GM19351 (cell line): ENCODE measurements at regions not wholly inside any gene's neighbourhood (a gene's known extent, or its start where the extent isn't known, plus 50 kb on each side); places are given as distances from the start of the nearest gene placed in this dataset.

Experiments
- ATAC-seq: cut with Tn5 transposase; IDR thresholded peaks from one replicate; pipeline ENCODE4 v1.9.1; 2021; ENCODE audit warnings: mild to moderate bottlenecking, moderate library complexity; ENCODE audit not compliant: unreplicated experiment

DNA sequence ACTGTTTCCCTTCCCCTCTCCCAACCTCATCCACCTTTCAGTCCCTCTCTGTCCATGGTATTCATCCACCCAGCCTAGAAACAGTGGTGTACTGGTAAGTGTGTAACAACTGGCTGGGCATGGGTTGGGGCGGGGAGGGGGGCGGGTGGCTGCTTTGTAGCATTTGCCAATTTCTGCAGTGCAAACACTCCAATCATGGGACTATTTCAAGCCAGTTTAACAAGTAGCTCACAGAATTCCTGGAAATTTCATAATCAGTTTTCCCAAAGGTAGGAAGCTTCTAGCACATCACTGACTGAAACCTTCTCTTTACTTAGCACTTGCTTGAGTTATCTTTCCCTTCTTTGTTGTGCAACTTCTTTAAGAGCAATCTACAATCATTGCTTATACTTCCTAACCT lies 100.8 kb upstream of the WASF3 start:
- ATAC-seq = no peak

DNA sequence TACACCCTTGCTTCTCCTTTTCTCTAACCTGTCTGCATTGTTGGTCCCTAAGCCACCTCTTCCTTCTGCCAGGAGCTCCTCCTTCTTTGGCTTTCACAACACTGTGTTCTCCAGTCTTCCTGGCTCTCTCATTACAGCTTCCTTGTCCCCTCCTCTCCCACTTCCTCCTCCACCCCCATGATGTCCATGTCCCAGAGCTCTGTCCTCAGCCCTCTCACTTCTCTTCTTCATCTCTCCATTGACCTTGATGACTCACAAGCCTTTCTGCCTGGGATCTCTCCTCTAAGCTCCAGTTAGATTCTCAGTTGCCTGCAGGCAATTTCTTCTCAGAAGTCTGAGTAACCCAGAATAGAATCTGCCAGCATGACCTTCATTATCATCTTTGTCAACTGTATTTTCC lies 100.3 kb upstream of the WASF3 start:
- no peak for ATAC-seq

DNA sequence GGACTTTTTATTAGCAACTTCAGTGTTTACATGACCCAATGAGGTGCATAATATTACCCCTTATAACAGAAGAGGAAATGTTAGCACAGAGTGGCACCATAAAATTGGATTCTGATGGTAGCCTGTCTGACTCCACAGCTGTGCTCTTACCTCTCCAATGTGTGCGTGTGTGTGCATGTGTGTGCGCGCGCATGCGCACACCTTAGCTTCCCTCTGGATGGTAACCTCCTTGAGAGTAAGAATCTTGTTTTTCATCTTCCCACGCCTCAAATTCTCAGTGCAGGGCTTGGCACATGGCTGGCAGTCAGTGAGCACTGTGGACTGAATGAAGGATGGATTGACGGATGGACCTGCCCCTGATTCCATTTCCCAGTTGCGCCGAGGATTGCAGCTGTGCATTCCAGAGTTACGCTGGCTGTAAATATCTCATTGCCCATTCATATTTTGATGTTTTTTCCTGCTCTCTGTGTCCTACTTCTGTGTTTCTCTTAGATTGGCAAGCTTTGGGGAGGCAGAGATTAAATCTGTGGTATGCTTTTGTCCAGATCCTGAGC lies 99.2 kb upstream of the WASF3 start:
- no peak for ATAC-seq

DNA sequence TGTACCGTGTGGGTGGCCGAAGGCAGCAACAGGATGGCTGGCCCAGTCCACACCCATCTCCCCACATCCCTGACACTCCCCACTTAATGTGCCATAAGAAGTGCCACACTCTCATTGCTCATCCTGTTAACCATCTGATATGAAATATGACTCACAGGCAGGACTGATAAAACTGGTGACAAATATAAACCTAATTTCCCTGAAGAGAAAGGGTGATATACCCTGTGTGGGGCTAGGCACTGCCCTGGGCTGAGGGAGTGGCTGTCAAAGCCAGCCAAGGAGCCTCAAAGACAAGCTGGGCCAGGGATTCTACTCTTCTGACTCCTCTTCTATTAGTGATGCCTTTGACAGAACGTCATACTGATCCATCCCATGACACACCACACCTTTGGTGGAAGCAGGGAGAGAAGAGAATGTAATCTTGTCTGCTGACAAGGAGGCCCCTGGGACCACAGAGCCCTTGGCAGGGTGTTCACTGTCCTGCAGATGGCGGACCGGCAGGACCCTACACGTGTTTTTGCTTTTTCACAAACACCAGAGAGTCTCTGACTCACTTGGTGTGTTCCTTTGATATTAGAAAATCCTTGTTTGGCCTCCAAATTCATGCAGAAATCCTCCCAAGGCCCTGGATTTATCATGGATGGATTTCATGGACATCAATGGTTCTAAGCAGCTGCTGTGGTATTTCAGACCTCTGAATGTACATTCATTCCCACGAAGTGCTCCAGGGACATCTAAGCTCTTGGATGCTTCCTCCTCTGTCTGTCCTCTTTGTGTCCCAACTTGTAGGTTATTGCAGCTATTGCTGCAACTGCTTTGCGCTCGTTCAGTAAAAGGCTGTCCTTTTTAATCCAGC lies 98.0 kb upstream of the WASF3 start:
- ATAC-seq = no peak

DNA sequence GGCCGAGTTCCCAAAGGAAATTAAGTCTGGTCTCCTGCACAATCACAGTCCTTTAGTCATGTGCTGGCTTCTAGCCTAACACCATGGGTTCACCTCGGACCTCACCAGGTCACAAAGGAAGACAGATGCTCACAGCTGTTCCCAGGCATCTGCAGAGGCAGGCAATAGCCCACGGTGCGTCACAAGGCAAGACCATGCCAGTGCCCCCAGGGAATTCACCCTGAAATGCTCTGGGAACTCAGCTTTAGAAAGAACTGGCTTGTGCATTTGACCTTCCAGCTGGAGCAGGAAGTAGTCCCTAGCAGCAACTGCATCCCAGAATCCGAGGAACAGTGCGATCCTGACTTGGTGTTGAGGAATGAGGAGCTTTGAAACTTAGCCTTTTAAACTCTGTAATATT lies 96.8 kb upstream of the WASF3 start:
- no peak for ATAC-seq

DNA sequence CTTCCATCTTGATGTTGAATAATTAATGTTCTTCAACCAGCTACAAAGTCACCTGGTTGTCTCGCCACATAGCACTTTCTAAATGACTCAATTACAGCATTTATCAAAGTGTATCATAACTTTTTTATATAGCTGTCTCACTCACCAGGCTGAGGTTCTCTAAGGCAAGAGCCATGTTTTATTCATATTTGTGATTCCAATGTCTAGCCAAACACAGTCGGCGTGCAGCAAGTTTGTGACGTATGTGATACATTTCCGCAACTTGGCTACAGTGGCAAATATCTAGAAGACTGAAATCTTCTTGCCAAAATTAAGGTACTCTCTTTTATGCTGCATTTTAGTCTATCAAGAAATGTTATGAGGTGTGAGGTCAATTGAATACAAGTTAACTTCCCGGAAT lies 94.2 kb upstream of the WASF3 start:
- ATAC-seq = no peak

DNA sequence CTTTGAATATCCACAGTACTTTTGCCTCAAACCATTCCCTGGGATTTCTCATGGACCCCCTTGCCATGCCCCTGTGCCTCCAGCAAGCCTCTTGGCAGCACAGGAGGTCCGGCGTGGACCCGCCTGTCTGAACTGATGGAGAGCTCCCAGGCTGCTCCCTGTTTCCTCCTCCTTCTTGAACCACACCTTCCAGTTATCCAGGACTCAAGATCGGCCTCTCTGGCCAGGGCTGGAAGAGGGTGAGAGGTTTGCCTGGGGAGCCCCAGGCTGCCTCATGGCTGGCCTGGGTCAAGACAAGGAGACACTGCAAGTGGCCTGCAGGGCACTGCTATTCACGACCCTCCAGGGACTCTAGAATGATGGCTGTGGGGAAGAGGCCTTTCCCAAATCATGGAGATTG lies 93.6 kb upstream of the WASF3 start:
- ATAC-seq = no peak

DNA sequence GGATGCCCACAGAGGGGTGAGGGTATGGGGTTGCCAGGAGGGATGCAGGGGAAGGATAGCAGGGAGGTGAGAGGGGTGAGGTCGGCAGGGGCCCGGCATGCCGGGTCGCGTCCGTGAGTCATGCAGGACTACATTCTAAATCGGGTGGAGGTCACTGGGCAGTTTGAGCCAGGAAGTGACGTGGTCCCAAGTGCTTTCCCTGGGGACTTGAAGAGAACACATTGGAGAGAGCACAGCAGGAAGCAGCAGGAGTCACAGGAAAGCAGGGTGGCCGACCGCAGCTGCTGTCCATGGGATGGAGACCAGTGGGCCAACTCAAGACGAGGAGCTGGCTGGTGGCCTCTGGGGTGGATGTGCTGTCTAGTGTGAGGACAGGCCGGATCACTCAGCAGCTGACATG lies 92.0 kb upstream of the WASF3 start:
- no peak for ATAC-seq

DNA sequence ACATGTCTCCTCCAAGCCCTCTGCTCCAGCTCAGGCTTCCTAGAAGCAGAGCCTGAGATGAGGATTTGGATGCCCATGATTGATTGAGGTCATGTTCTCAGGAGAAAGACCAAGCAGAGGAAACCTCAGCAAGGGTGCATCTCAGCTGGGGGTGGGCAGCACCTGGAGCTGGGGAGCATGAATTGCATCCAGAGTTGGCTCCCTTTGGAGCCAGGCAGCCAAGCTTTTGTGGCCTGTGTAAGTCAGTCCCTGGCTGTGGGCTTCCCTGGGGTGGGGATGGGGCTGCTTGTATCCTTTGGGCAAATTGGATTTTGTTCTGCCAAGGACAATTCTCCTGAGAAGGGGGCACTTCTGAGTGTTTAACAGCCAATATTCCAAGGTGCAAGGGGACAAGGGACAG lies 91.5 kb upstream of the WASF3 start:
- no peak for ATAC-seq

DNA sequence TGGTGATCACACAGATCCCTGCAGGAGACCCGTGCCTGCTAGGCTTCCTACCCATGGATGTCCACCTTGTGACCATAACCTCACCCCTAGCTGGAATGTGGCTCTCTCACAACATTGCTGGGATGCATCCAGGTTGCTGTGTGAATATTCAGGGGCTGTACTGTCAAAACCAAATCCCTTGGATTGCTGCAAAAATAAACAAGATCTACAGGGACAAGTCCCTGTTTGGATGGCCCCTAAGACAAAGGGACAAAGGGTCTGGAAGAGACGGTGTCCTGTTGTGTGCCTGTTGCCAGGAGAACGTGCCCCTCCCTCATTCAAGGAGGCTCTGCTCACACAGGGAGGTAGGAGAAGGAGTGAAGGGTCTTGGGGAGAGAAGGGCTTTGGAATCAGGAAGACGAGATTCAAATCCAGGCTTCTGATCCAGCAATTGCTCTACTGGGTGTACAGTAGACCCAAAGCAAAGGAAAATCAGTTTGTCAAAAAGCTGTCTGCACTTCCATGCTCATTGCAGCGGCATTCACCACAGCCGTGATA lies 89.2 kb upstream of the WASF3 start:
- ATAC-seq = no peak

DNA sequence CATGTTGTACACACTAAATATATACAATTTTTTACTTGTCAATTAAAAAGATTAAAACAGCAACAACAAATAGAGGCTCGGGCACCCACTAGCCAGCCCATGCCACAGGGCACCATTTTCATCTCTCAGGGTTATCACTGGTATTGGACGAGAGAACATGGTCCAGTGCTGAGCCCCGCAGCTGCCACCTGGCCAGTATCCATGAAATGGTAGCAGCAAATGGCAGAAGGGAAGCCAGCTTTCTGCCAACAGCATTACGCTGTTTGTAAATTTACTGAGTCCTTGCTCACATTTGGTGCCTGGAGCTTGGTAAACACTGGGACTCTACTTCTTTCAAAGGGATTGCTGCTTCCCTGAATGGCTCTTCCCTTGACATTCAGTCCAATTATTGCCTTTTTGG lies 87.9 kb upstream of the WASF3 start:
- no peak for ATAC-seq

DNA sequence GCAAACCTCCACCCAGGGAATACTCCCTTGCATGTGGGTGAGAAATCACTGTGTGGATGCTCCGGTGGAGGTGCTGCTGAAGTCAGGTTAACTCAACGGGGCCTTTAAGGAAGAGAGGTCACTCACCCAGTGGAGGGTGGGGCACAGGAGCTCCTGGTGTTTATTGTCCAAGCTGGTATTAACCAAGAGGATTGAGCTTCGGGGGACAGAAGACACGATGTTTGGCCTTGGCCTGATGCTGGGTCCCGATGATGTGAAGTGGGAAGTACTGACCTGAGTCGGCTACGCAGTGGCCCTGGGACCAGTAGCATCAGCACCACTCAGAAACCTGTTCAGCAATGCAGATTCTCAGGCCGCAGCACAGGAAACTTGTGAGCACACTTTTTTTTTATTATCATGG lies 85.7 kb upstream of the WASF3 start:
- no peak for ATAC-seq

DNA sequence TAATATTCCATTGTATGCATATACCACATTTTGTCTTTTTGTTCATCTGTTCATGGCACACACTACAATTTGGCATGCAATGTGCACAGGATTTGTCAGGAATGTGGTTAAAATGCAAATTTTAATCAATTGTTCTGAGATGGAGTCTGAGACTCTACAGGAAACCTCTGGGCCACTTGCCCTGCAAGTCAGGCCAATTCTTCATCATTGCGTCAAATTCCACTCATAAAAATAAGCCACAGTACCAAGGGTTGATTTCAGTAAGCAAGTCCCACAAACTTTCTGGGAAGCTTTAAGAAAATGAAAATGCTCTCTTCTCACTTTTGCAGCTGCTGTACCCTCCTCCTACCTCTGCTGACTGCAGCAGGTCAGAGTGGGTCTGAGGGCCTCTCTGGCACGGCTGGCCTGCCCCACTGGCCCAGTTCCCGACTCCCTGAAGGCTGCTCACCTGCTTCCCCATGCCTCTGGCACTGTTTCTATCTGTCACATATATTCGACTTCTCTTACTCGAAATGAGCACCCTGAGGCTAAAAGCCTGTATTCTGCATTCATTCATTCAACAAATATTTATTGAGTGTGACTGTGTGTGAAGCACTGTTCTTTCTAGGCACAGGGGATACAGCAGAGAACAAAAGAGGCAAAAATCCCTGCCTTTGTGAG lies 83.8 kb upstream of the WASF3 start:
- no peak for ATAC-seq

DNA sequence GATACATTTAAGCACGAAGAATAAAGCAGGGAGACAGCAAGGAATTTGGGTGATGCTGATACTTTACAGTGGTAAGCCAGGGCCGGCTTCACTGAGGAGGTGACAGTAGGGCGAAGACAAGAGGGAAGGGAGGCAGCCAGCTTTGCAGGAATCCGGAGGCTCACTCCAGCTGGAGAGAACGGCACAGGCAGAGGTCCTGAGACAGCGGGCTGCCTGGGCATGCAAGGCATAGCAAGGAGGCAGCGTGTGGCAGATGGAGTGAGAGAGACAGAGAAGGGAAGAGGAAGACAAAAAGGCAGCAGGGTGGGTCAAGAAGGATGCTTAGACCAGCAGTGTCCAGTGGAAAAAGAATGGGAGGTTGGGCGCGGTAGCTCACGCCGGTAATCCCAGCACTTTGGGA lies 83.2 kb upstream of the WASF3 start:
- ATAC-seq = no peak

DNA sequence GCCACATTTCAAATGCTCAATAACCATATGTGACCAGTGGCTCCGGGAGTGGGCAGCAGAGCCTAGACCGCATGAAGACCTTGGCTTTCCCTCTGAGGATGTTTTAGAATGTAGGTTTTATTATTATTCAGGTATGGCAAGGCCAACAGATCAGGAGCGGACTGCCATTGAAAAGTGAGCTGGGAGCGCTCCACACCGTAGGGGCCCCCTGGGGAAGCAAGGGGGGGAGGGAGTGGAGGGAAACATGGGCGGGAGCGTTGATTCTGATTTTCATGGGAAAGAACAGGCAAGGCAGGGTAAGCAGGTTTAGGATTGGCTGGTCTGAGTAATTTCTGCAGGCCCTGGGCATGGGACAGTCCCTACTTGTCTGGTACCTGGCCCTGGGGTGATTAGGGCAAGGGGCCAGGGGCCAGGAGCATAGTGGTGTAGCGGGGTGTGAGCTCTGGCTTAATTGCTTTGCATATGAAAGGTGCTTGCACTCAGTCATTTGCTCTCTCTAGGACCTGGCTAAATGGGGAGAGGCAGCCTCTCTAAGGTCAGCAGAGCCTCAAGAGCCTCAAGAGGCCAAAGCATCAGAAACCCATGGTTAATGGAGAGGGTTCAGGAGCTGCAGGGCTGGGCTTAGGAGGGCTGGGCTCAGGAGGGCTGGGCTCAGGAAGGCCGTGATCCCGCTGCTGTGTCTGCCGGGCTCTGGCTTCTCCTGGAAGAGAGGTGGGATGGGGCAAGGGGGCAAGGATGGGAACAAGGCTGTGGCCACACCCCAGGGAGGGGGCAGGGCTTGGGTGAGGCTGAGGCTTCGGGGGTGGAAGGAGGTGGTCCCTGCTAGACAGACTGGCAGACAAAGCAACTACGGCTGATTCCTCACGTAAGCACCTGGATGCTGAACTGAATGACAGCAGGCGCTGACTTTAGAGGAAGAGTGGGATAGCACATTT lies 82.0 kb upstream of the WASF3 start:
- no peak for ATAC-seq

DNA sequence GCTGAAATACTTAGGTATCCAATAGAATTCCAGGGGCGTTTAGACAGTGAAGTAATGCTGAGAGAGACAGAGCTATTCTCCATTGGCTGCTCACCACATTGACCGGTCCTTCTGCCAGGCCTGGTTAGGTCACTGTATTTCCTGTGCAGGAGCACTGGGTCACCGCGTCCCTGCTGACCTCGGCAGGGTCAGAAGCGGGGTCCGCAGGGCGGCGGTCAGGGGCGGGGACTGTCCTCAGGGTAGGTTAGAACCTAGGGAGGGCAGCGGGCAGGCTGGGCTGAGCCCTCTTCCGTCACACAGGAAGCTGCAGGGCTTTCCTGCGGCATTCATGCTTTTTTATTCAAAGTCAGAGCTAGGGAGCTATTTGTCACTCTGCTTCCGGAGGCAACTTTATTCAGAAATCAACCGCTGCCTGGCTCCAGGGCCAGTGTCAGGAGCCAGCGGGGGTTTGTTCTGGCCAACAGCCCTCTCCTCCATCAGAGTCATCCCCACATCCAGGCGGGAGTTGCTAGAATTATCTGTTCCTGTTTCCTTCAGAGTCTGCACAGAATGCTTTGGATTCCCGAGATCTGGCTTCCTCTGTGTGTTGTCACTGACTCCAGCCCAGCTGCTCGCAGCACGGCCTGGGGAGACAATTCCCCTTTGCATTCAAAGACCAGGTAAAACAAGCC lies 81.2 kb upstream of the WASF3 start:
- no peak for ATAC-seq

DNA sequence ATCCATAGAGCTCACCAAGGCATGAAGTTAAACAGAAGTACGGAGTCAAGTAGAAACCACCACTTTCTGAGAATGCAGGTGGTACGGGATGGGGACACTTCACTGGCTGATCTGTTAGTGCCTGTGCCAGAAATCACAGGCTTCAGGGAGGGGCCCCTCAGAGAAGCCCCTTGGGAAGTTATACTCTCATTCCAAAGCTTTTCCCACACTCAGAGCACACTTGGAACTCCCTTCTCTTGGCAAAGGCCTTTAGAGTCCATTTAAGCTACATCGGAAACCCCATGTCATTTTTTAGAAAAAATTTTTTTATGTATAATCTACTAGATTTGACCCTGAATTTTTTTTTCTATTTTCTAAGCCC lies 80.7 kb upstream of the WASF3 start:
- no peak for ATAC-seq

DNA sequence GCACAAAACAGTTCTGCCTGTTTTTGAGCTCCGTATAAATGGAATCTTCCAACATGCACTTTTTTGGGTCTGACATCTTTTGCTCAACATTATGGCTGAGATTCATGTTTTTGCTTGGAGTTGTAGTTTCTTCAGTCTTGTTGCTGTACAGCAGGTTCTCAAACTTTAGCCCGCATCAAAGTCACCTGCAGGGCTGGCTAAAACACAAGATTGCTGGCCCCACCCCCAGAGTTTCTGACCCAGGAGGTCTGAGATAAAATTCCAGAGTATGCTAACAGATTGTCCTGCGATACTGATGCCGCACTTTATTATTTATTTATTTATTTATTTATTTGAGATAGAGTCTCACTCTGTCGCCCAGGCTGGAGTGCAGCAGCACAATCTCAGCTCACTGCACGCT lies 79.8 kb upstream of the WASF3 start:
- ATAC-seq = no peak

DNA sequence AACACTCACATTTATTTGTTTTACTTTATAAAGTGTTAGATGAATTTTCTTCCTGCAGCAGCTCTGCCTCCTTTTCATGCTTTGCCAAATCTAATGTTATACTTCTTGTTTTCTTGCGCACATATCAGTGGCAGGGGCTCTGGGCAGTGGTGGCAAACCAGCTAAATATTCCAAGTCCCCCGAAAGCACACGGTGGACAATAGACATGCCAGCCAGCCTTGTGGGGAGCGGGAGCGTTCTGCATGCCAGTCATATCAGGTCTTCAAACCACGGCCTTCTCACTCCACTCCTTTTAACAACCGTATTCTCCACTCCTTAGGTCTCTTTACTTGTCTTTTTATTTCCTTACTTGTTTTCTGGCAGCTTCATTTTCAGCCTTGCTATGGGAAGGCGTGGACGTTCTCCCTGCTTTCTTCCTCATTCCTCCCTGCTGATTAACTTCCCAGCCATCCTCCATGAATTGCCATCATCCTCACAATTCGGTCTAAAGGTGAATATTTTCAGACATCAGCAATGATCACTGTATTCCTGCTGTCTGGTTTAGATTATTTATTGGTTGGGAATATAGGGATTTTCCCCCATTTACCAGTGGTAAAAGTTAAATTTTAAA lies 77.1 kb upstream of the WASF3 start:
- no peak for ATAC-seq
